AG10803 (cell line): ENCODE measurements at regions not wholly inside any gene's neighbourhood (a gene's known extent, or its start where the extent isn't known, plus 50 kb on each side); places are given as distances from the start of the nearest gene placed in this dataset.
A peak's percentile ranks its signal among the peaks of the same experiment; 100 is the strongest.

Experiments used
- DNase-seq: peaks from one replicate; pipeline ENCODE4 v3.0.0; 2010; ENCODE audit warnings: low read depth
- H3K4me3 ChIP-seq: 2 replicates; pipeline ENCODE4 v1.5.1; 2011; ENCODE audit warnings: mild to moderate bottlenecking, low read length, control low read depth
- CTCF ChIP-seq: conservative IDR thresholded peaks from 2 replicates; pipeline ENCODE4 v1.5.1; 2011; ENCODE audit warnings: mild to moderate bottlenecking, low read length, control low read depth, inconsistent platforms

GRCh38 chr6:163897030-163897429, 482.5 kb downstream of the QKI start:
- TF ChIP-seq CTCF = no peak
- no peak overlapping the region for H3K4me3 ChIP-seq
- DNase-seq = peak; percentile 50

GRCh38 chr6:163895162-163895561, 480.6 kb downstream of the QKI start:
- no peak for TF ChIP-seq CTCF
- H3K4me3 ChIP-seq = no peak overlapping the region
- no peak for DNase-seq

- TF ChIP-seq CTCF = no peak
- no peak overlapping the region for H3K4me3 ChIP-seq
- DNase-seq = no peak
These were observed 479.2 kb downstream of the QKI start for GRCh38 chr6:163893609-163894189.

GRCh38 chr6:163892824-163893561, 478.5 kb downstream of the QKI start:
- no peak overlapping the region for H3K4me3 ChIP-seq
- no peak for DNase-seq
- no peak for TF ChIP-seq CTCF

- no peak for TF ChIP-seq CTCF
- DNase-seq = no peak
- no peak overlapping the region for H3K4me3 ChIP-seq
These were observed 475.5 kb downstream of the QKI start for GRCh38 chr6:163889904-163890514.

- TF ChIP-seq CTCF = no peak
- DNase-seq = no peak
- no peak overlapping the region for H3K4me3 ChIP-seq
These were observed 473.7 kb downstream of the QKI start for GRCh38 chr6:163888030-163888819.
